ENCODE measurements at regions not wholly inside any gene's neighbourhood (a gene's known extent, or its start where the extent isn't known, plus 50 kb on each side); places are given as distances from the start of the nearest gene placed in this dataset.
"Not testable (repeated sequence)": the region's sequence is repeated elsewhere in the genome, so short reads cannot be mapped to it uniquely, and the experiment has no call there.

DNA sequence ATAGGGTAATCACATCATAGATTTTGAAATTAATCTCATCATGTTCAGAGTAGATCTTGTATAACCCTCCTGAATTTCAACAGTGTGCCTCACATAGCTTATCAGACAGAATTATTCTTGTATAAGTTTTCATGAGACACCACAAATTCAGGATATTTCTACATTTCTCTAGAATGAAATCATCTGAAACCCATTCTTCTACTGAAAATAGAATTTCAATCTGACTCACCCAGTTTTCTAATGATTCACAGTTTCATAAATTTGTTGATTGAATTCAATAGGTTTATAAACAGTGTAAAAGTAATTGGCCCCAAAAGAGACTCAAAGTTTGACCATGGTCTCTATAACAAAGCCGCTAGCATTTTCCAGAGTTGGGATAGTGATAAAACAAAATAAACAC is 1082.6 kb upstream of the EPHA6 start:
- DNase-seq (ENCODE audit: extremely low spot score, insufficient read length, low read depth) = no peak
- no peak for FAIRE-seq

DNA sequence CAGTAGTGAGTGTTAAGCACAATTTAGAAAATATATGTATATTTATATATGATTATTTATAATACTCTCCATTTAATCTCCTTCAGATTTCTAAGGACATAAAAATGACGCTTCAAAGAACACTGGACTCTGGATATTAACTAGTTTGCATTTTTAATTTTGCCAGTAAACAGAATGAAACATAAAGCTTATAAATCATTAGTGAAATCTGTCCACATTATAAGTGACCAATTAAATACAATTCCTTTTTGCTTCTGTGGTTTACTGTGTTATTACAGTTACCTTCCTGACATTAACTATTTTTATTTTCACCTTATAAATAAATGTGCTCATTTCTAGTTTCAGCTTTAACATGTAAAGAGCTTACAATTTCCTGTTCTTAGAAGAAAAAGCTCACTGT is 1081.1 kb upstream of the EPHA6 start:
- no peak for FAIRE-seq
- DNase-seq (ENCODE audit: extremely low spot score, insufficient read length, low read depth) = no peak

GRCh38 chr3:95738045-95738444 is 1076.3 kb upstream of the EPHA6 start:
- DNase-seq (ENCODE audit: extremely low spot score, insufficient read length, low read depth) = no peak
- no peak for FAIRE-seq

GRCh38 chr3:95744896-95745295 is 1069.5 kb upstream of the EPHA6 start:
- not testable (repeated sequence) for DNase-seq (ENCODE audit: extremely low spot score, insufficient read length, low read depth); FAIRE-seq

GRCh38 chr3:95750097-95750496 is 1064.3 kb upstream of the EPHA6 start:
- no peak for FAIRE-seq
- no peak for DNase-seq (ENCODE audit: extremely low spot score, insufficient read length, low read depth)

GRCh38 chr3:95751509-95751908 is 1062.9 kb upstream of the EPHA6 start:
- FAIRE-seq = no peak
- no peak for DNase-seq (ENCODE audit: extremely low spot score, insufficient read length, low read depth)

- FAIRE-seq (no peak), DNase-seq (ENCODE audit: extremely low spot score, insufficient read length, low read depth) (no peak)
These were observed 1062.2 kb upstream of the EPHA6 start for GRCh38 chr3:95752199-95752598.

DNA sequence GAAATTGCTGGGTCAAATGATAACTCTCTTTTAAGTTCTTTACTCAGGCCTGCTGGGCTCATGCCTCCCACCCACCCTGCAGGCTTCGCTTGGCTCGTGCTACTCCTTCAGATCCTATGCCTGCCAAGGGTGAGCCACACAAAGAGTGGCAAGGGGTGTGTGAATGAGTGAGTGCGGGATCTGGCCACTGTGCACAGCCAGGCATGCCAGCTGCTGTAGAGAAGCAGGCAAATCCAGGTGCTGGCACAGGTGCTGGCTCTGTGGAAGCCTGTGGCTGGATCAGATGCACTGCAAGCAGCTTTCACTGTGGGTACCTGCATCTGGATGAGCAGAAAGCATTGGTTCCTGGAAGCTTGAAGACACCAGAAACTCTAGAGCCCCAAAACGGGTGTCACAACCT is 1055.7 kb upstream of the EPHA6 start:
- no peak for FAIRE-seq
- DNase-seq (ENCODE audit: extremely low spot score, insufficient read length, low read depth) = no peak

DNA sequence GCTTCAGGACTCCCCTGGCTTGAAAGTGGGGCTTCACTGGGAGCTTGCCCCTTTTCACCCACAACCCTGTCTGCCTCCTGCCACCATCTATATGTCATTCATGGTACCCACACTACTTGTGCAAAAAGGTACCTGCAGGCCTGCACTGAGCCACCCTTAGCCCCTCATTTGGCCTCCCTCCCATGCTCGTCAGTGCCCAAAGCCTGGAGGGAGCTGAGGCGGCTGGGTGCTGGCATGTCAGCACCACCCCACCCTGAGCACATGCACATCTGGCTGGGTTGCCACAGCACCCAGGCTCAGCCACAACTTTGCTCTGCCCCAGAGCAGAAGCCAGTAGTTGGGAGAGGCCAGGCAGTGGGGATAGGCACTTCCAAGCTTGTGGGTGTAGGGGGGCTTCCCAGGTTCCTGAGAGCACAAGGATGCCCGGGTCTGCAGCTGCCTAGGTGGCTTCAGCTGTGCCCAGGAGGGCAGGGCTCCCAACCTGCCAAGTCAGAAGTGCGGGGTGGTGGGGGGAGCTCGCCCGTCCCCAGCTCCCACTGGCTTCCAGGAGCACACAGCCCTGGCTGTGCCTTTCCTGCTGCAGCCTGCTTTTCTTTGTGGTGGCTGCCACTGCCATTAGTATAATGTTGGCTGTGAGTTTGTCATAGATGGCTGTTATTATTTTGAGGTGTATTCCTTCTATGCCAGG is 1054.6 kb upstream of the EPHA6 start:
- FAIRE-seq (no peak), DNase-seq (ENCODE audit: extremely low spot score, insufficient read length, low read depth) (no peak)

DNA sequence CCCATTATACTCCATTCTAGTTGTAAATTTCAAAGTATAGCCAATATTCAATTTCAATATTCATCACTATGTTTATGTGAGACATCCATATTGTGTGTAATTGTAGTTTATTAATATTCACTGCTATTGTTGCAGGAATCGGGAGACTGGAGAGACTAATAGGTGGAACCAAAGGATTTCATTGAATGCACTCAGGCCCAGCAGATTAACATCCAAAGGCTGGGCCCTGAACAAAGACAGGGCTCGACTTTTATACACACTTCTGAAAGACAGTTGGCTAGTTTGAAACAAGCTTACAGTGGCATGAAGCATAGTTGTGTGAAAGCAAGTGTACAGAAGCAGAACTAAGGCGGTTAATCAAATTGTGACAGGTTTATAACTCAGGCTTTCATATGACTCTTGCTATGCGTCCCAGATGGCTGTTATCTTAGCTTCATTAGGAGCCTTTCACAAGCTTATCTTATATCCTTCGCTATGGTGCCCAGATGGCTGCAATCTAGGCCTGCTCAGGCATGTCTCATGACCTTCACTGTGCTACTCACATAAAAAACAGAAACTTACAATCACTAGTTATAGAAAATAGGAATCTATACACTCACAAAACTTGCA is 1038.8 kb upstream of the EPHA6 start:
- FAIRE-seq = no peak
- DNase-seq (ENCODE audit: extremely low spot score, insufficient read length, low read depth) = no peak

- DNase-seq (ENCODE audit: extremely low spot score, insufficient read length, low read depth) (no peak), FAIRE-seq (no peak)
These were observed 1032.8 kb upstream of the EPHA6 start for GRCh38 chr3:95781598-95781997.

- no peak for FAIRE-seq
- no peak for DNase-seq (ENCODE audit: extremely low spot score, insufficient read length, low read depth)
These were observed 1025.3 kb upstream of the EPHA6 start for GRCh38 chr3:95789111-95789510.

DNA sequence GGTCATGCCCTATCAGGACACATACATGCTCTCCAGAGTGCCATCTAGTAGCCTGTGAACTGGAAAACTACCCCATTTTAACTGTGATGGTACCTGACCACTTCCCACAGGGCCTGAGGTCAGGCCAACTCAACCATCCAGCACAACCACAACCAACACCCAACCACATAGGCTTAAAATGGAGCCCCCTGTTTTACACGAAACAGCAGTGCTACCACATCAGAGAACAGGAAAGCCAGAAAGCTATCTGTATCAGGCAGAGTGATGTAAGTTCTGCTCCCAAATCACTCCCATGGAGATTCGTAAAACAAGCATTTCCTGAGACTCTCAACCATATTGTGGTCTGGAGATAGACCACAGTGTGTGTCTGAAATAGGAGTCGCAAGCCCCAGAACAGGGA is 1017.3 kb upstream of the EPHA6 start:
- FAIRE-seq (no peak), DNase-seq (ENCODE audit: extremely low spot score, insufficient read length, low read depth) (no peak)

- FAIRE-seq (no peak), DNase-seq (ENCODE audit: extremely low spot score, insufficient read length, low read depth) (no peak)
These were observed 1015.8 kb upstream of the EPHA6 start for GRCh38 chr3:95798628-95799027.

DNA sequence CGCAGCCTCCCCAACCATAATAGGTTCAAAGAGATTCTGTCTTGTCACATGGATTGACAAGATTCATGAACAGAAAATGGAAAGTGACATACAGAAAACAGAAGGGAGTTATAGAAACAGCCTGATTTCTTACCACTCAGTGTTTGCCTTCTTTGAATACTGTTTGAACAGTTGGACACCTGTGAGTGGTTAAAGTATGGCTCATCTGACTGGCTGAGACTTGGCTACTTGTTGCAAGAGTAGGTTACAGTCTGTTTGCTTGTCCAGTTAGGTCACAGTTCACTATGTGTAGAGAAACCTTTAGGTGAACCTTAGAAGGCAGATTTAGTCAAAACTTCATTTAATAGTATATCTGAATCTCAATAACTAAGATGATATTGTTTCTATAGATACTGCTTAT is 1003.9 kb upstream of the EPHA6 start:
- no peak for FAIRE-seq
- DNase-seq (ENCODE audit: extremely low spot score, insufficient read length, low read depth) = no peak

DNA sequence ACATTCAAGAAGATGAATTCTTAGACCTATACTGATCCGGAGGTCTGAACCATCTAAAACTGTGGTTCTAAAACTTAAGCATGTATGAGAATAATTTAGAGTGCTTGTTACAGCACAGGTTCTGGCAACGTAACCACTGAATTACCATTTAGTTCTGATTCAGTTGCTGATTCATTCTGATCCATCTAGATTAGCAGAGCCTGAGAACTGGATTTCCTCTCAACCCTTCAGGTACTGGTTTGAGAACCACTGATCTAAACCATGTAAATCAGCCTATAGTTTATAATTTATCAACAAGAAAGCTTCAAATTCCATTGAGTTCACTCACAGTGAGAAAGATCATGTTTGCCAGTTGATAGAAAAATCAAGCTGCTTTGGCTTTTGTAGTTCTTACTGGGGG is 1001.1 kb upstream of the EPHA6 start:
- DNase-seq (ENCODE audit: extremely low spot score, insufficient read length, low read depth) = no peak
- FAIRE-seq = no peak

- no peak for DNase-seq (ENCODE audit: extremely low spot score, insufficient read length, low read depth)
- FAIRE-seq = no peak
These were observed 998.6 kb upstream of the EPHA6 start for GRCh38 chr3:95815828-95816227.

DNA sequence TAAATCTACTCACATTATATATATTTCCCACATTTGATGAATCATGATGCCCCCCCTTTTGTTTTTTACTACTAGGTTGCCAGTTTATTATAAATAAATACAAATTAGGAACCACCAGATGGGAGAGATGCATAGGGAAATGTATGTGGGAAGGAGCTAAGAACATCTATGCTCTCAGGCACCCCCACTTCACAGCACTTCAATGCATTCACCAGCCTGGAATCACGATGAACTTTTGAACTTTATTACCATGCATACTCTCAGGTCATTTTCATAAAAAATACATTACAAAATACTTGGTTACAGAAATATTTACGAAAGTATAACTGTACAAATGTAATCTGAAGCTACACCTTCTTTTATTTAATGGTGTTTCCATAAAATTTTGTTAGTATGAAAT is 988.0 kb upstream of the EPHA6 start:
- no peak for FAIRE-seq

DNA sequence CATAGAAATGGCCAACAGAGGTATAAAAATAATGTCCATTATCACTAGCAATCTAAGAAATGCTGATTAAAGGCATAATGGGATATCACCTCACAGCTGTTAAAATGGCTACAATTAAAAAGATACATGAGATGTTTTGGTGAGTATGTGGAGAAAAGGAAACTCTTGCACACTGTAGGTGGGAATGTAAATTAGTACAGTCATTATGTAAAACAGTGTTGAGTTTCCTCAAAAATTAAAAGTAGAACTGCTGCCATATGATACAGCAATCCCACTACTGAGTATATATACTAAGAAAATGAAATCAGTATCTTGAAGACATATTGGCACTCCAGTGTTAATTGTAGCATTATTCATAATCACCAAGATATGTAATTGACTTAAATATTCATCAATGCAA is 982.2 kb upstream of the EPHA6 start:
- DNase-seq (ENCODE audit: extremely low spot score, insufficient read length, low read depth) = no peak
- no peak for FAIRE-seq

More for the DNA sequence above, 988.0 kb upstream of the EPHA6 start:
- DNase-seq (ENCODE audit: extremely low spot score, insufficient read length, low read depth) = no peak

GRCh38 chr3:95860628-95861027 is 953.8 kb upstream of the EPHA6 start:
- DNase-seq (ENCODE audit: extremely low spot score, insufficient read length, low read depth); FAIRE-seq: not testable (repeated sequence)

GRCh38 chr3:95883801-95884200 is 930.6 kb upstream of the EPHA6 start:
- DNase-seq (ENCODE audit: extremely low spot score, insufficient read length, low read depth) = no peak

GRCh38 chr3:95886616-95887015 is 927.8 kb upstream of the EPHA6 start:
- FAIRE-seq (no peak), DNase-seq (ENCODE audit: extremely low spot score, insufficient read length, low read depth) (no peak)

More at GRCh38 chr3:95883801-95884200, 930.6 kb upstream of the EPHA6 start:
- no peak for FAIRE-seq
